ENCODE measurements at regions not wholly inside any gene's neighbourhood (a gene's known extent, or its start where the extent isn't known, plus 50 kb on each side); places are given as distances from the start of the nearest gene placed in this dataset.
A peak's percentile ranks its signal among the peaks of the same experiment; 100 is the strongest.

DNA sequence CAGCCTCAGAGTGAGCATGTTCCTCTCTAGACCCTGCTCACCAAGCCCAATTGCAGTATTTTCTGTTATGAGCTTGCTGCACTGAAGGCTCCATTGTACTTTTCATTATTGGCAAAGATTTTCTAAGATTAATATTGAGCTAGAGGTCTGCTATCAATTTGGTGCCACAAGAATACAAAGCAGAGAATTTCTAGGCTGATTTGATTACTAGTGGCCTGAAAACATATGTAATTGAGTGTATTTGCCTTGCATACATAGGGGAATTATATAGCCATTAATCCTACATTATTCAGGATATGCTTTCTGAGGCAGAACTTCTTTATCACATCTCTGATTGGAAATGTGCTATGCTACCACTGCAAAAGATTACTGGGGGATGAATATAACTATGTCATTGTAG is 322.9 kb upstream of the ZC3H12C start:
- peaks cover 8% of the 10 kb centered on the region for H3K4me1 Mint-ChIP-seq
- no peaks in the 10 kb centered on the region for H3K9me3 Mint-ChIP-seq
- H3K36me3 Mint-ChIP-seq (ENCODE audit: low read depth), result no peaks in the 10 kb centered on the region
- TF ChIP-seq, protein P1, sequence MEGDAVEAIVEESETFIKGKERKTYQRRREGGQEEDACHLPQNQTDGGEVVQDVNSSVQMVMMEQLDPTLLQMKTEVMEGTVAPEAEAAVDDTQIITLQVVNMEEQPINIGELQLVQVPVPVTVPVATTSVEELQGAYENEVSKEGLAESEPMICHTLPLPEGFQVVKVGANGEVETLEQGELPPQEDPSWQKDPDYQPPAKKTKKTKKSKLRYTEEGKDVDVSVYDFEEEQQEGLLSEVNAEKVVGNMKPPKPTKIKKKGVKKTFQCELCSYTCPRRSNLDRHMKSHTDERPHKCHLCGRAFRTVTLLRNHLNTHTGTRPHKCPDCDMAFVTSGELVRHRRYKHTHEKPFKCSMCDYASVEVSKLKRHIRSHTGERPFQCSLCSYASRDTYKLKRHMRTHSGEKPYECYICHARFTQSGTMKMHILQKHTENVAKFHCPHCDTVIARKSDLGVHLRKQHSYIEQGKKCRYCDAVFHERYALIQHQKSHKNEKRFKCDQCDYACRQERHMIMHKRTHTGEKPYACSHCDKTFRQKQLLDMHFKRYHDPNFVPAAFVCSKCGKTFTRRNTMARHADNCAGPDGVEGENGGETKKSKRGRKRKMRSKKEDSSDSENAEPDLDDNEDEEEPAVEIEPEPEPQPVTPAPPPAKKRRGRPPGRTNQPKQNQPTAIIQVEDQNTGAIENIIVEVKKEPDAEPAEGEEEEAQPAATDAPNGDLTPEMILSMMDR (conservative IDR thresholded peaks at IDR 0.05), result no peak
- DNase-seq (ENCODE audit: low read depth, low spot score), result no peak
- no peak overlapping the region for H3K4me3 Mint-ChIP-seq
- H3K27me3 Mint-ChIP-seq (ENCODE audit: low read depth), result no peaks in the 10 kb centered on the region
- no peak overlapping the region for H3K27ac Mint-ChIP-seq (ENCODE audit: unreplicated experiment)

DNA sequence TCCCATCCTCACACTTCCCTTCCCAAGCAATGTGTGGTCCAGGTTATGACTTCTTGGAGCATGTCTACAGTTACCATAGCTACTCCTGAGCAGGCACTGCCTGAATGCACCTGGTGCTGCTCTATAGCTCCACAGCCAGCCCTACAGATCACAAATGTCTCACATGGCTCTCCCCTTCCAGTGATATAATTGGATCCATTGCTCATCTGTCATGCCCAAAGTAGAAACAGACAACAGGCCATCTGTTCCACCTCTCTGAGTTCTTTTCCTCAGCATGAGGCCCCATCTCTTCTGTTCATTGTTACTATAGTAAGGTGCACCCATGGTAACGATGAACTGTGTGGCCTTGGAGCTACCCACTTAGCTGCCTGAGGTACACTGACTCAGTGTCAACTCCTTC is 320.3 kb upstream of the ZC3H12C start:
- Mint-ChIP-seq H3K4me3 (no peak overlapping the region), H3K27ac (ENCODE audit: unreplicated experiment) (no peak overlapping the region), H3K4me1 (peaks cover 8% of the 10 kb centered on the region), H3K36me3 (ENCODE audit: low read depth) (no peaks in the 10 kb centered on the region), H3K27me3 (ENCODE audit: low read depth) (no peaks in the 10 kb centered on the region), H3K9me3 (no peaks in the 10 kb centered on the region)
- TF ChIP-seq, protein P1 (conservative IDR thresholded peaks at IDR 0.05), result no peak
- DNase-seq (ENCODE audit: low read depth, low spot score), result no peak

DNA sequence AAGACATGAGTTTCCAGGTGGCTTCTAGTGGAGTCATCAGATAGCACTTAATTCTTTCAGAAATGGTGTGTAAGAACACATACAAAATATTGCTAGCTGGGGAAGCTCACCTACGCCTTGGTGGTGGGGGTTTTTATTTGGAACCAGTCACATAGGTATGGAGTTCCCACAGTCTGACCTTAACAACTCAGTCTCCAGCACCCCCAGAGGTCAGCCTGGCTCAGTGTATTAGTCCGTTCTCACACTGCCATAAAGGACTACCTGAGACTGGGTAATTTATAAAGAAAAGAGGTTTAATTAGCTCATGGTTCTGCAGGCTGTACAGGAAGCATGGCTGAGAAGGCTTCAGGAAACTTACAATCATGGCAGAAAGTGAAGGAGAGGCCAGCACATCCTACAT is 317.5 kb upstream of the ZC3H12C start:
- Mint-ChIP-seq H3K36me3 (ENCODE audit: low read depth) (no peaks in the 10 kb centered on the region), H3K4me1 (peaks cover 8% of the 10 kb centered on the region), H3K27me3 (ENCODE audit: low read depth) (no peaks in the 10 kb centered on the region), H3K4me3 (no peak overlapping the region), H3K9me3 (no peaks in the 10 kb centered on the region), H3K27ac (ENCODE audit: unreplicated experiment) (no peak overlapping the region)
- TF ChIP-seq, protein P1 (conservative IDR thresholded peaks at IDR 0.05), result no peak
- DNase-seq (ENCODE audit: low read depth, low spot score), result no peak

DNA sequence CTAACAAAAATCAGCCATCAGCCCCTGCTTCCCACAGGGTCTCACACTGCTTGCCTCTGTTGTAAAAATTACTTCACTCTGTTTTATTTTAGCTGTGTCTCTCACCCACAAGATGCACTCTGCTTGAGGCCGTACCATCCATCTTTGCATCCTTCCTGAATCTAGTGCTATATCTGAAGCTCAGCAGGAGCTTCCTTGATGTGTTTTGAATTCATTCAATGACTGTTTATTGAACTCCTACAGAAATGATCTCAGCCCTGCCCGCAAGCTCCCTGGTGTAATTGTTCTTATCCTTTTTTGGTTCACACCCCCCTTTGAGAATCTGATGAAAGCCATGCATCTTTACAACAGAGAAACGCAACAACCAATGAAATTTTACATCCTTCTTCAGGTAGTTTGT is 310.2 kb upstream of the ZC3H12C start:
- H3K27ac Mint-ChIP-seq (ENCODE audit: unreplicated experiment), result peak overlapping the region; percentile 2
- H3K9me3 Mint-ChIP-seq, result peaks cover 4% of the 10 kb centered on the region
- no peaks in the 10 kb centered on the region for H3K36me3 Mint-ChIP-seq (ENCODE audit: low read depth)
- H3K4me3 Mint-ChIP-seq, result no peak overlapping the region
- TF ChIP-seq, protein P1 (conservative IDR thresholded peaks at IDR 0.05), result no peak
- DNase-seq (ENCODE audit: low read depth, low spot score), result no peak
- no peaks in the 10 kb centered on the region for H3K27me3 Mint-ChIP-seq (ENCODE audit: low read depth)
- H3K4me1 Mint-ChIP-seq, result peaks cover 23% of the 10 kb centered on the region

DNA sequence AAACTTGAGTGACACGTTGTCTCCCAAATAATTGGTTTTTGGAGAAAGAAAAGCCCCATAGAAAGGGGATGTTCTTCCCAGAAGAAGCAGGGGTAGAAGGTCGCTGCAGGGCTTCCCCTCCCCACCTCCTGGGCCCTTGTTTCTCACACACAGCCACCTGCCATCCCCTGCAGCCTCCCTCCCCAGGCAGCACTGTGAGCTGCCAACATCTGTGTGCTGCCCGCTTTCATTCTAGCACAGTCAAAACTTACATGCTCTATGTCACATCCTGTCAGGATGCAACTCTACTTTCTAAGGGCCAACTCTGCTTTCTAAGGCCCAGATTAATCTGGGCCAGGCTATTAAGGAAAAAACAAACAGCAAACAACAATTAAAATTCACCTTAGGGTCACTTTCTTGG is 309.4 kb upstream of the ZC3H12C start:
- H3K9me3 Mint-ChIP-seq, result peaks cover 4% of the 10 kb centered on the region
- H3K36me3 Mint-ChIP-seq (ENCODE audit: low read depth), result no peaks in the 10 kb centered on the region
- peaks cover 29% of the 10 kb centered on the region for H3K4me1 Mint-ChIP-seq
- no peak for DNase-seq (ENCODE audit: low read depth, low spot score)
- TF ChIP-seq, protein P1 (conservative IDR thresholded peaks at IDR 0.05), result no peak
- no peak overlapping the region for H3K4me3 Mint-ChIP-seq
- H3K27me3 Mint-ChIP-seq (ENCODE audit: low read depth), result no peaks in the 10 kb centered on the region
- peak overlapping the region; percentile 72 for H3K27ac Mint-ChIP-seq (ENCODE audit: unreplicated experiment)

DNA sequence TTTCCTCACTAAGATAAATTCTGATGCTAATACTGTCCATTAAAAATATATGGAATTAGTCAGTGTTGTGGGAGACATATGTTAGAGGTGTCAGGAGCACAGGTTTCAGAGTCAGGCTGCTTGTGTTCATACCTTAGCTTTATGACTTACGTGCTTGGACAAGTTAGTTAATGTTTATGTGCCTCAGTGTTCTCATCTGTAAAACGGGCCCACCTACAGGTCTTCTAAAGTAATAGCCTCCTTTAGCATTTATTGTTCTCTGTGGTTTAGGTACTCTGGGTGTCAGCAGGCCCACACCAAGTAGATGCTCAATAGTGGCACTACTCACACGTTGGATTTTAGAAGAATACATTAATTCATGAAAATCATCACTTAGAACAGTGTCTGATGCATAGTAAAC is 308.7 kb upstream of the ZC3H12C start:
- no peaks in the 10 kb centered on the region for H3K36me3 Mint-ChIP-seq (ENCODE audit: low read depth)
- H3K4me1 Mint-ChIP-seq, result peaks cover 33% of the 10 kb centered on the region
- TF ChIP-seq, protein P1 (conservative IDR thresholded peaks at IDR 0.05), result no peak
- H3K27ac Mint-ChIP-seq (ENCODE audit: unreplicated experiment), result no peak overlapping the region
- H3K9me3 Mint-ChIP-seq, result peaks cover 4% of the 10 kb centered on the region
- no peaks in the 10 kb centered on the region for H3K27me3 Mint-ChIP-seq (ENCODE audit: low read depth)
- DNase-seq (ENCODE audit: low read depth, low spot score), result no peak
- no peak overlapping the region for H3K4me3 Mint-ChIP-seq

All from neural crest cell (in vitro differentiated cells).